SK-N-SH (cell line): ENCODE measurements at regions not wholly inside any gene's neighbourhood (a gene's known extent, or its start where the extent isn't known, plus 50 kb on each side); places are given as distances from the start of the nearest gene placed in this dataset.

ENCODE experiments used
- CTCF ChIA-PET: fragments of 300-600, 350-600 bp; formaldehyde crosslinking; extraction: SDS; loops from one replicate; lab custom pipeline; 2021; lab: Yijun Ruan, JAX
- POLR2A ChIA-PET: fragments of 350-600 bp; sonication (Branson Sonifier 250); formaldehyde crosslinking; extraction: SDS; loops from one replicate; lab custom pipeline; 2020; ENCODE audit warnings: antibody characterized with exemption, inconsistent platforms; lab: Yijun Ruan, JAX
- DNase-seq: peaks from one replicate; pipeline ENCODE4 v3.0.0; 2012
- H2AFZ ChIP-seq: fragments of 200-600 bp; sonication (generic); 2 replicates; pipeline ENCODE4 v1.8.1; 2016; ENCODE audit warnings: antibody characterized with exemption, mild to moderate bottlenecking, low read depth
- H3F3A ChIP-seq: fragments of 200-600 bp; sonication (generic); replicated peaks from 2 replicates; pipeline ENCODE3; 2016; ENCODE audit warnings: antibody characterized with exemption, mild to moderate bottlenecking; ENCODE audit not compliant: insufficient read depth
- H3K27ac ChIP-seq, 2 experiments: fragments of 200-500 bp in 1 of 2; fragments of 200-600 bp in 1 of 2; sonication (Bioruptor generic) in 1 of 2; sonication (generic), shearing (Covaris generic) in 1 of 2; 2 replicates each; pipeline versions ENCODE4 v1.5.1 to v1.6.1; 2014 to 2016; ENCODE audit warnings: low read depth in 2 of 2, inconsistent platforms in 1 of 2, low read length in 1 of 2, mild to moderate bottlenecking in 1 of 2, mixed read lengths in 1 of 2
- H3K27me3 ChIP-seq: fragments of 200-600 bp; sonication (generic), shearing (Covaris generic); 2 replicates; pipeline ENCODE4 v1.6.1; 2016; ENCODE audit warnings: mixed run types; ENCODE audit not compliant: insufficient read depth
- H3K36me3 ChIP-seq, 2 experiments: fragments of 200-500 bp in 1 of 2; fragments of 200-600 bp in 1 of 2; sonication (Bioruptor generic) in 1 of 2; sonication (generic) in 1 of 2; replicated peaks in 1 of 2; 2 replicates each; pipeline versions ENCODE3 to v1.5.1; 2014 to 2016; ENCODE audit warnings: low read length in 1 of 2, mild to moderate bottlenecking in 1 of 2; ENCODE audit not compliant: insufficient read depth in 2 of 2, control insufficient read depth in 1 of 2
- H3K4me1 ChIP-seq, 2 experiments: fragments of 200-500 bp in 1 of 2; fragments of 200-600 bp in 1 of 2; sonication (Bioruptor generic) in 1 of 2; sonication (generic), shearing (Covaris generic) in 1 of 2; 2 replicates each; pipeline versions ENCODE4 v1.5.1 to v1.6.1; 2014 to 2016; ENCODE audit warnings: low read depth in 1 of 2, low read length in 1 of 2, mixed run types in 1 of 2; ENCODE audit not compliant: insufficient read depth in 2 of 2, control insufficient read depth in 1 of 2
- H3K4me2 ChIP-seq: fragments of 200-600 bp; sonication (generic), shearing (Covaris generic); 2 replicates; pipeline ENCODE4 v1.6.1; 2017; ENCODE audit warnings: mixed run types
- H3K4me3 ChIP-seq, 2 experiments: fragments of 200-500 bp in 1 of 2; fragments of 200-600 bp in 1 of 2; sonication (Bioruptor generic) in 1 of 2; sonication (generic), shearing (Covaris generic) in 1 of 2; 2 replicates each; pipeline versions ENCODE4 v1.5.1 to v1.8.1; 2014 to 2016; ENCODE audit warnings: low read depth in 2 of 2, inconsistent platforms in 1 of 2, low read length in 1 of 2, mild to moderate bottlenecking in 1 of 2, mixed read lengths in 1 of 2, moderate library complexity in 1 of 2
- H3K79me2 ChIP-seq: fragments of 200-600 bp; sonication (generic); 2 replicates; pipeline ENCODE4 v1.8.1; 2017; ENCODE audit warnings: mild to moderate bottlenecking; ENCODE audit not compliant: insufficient read depth
- H3K9ac ChIP-seq: fragments of 200-600 bp; sonication (generic); 2 replicates; pipeline ENCODE4 v1.6.1; 2017; ENCODE audit warnings: mixed run types
- H3K9me2 ChIP-seq: fragments of 200-600 bp; sonication (generic); 2 replicates; pipeline ENCODE4 v1.6.1; 2017; ENCODE audit warnings: mixed run types
- H3K9me3 ChIP-seq: fragments of 200-600 bp; sonication (generic); 2 replicates; pipeline ENCODE4 v1.6.1; 2017; ENCODE audit warnings: mixed run types, mild to moderate bottlenecking, moderate library complexity
- H4K20me1 ChIP-seq: fragments of 200-600 bp; sonication (generic); 2 replicates; pipeline ENCODE4 v1.6.1; 2017; ENCODE audit warnings: mild to moderate bottlenecking, mixed run types; ENCODE audit not compliant: insufficient read depth
- ELF1 ChIP-seq: IDR thresholded peaks from 2 replicates; pipeline ENCODE4 v1.4.0; 2012
- EZH2phosphoT487 ChIP-seq: fragments of 200-600 bp; sonication (generic); IDR thresholded peaks from 2 replicates; pipeline ENCODE4 v1.6.1; 2017; ENCODE audit warnings: low read depth, mixed run types, mild to moderate bottlenecking, antibody characterized with exemption, moderate library complexity, borderline replicate concordance
- FOXJ3 ChIP-seq: sonication (generic); formaldehyde crosslinking; IDR thresholded peaks from 2 replicates; pipeline ENCODE4 v1.5.1; 2020; ENCODE audit warnings: mild to moderate bottlenecking, missing genetic modification reagents
- MEF2A ChIP-seq: IDR thresholded peaks from 2 replicates; pipeline ENCODE4 v1.4.0; 2012; ENCODE audit warnings: low read depth, borderline replicate concordance
- MXI1 ChIP-seq: IDR thresholded peaks from 2 replicates; pipeline ENCODE4 v1.6.1; 2012; ENCODE audit warnings: mild to moderate bottlenecking, low read depth, low read length, improper control_type of control experiment
- NRF1 ChIP-seq: IDR thresholded peaks from 2 replicates; pipeline ENCODE4 v1.6.1; 2012; ENCODE audit warnings: low read depth, mild to moderate bottlenecking, low read length
- POLR2AphosphoS5 ChIP-seq: IDR thresholded peaks from 2 replicates; pipeline ENCODE4 v1.6.1; 2012; ENCODE audit warnings: low read depth, low read length
- RXRA ChIP-seq: IDR thresholded peaks from 2 replicates; pipeline ENCODE4 v1.4.0; 2012; ENCODE audit warnings: low read depth, mild to moderate bottlenecking, borderline replicate concordance
- SIN3A ChIP-seq: IDR thresholded peaks from 2 replicates; pipeline ENCODE4 v1.6.1; 2012; ENCODE audit warnings: low read depth, mild to moderate bottlenecking, low read length, moderate library complexity, borderline replicate concordance
- TAF1 ChIP-seq: IDR thresholded peaks from 2 replicates; pipeline ENCODE4 v1.6.1; 2012; ENCODE audit warnings: low read depth, mild to moderate bottlenecking, low read length, moderate library complexity, borderline replicate concordance
- YY1 ChIP-seq: IDR thresholded peaks from 2 replicates; pipeline ENCODE4 v1.4.0; 2012; ENCODE audit warnings: low read depth, mild to moderate bottlenecking
- TF ChIP-seq, protein P1 (sequence below): IDR thresholded peaks from 2 replicates; pipeline ENCODE4 v1.4.0; 2012; ENCODE audit warnings: low read depth, borderline replicate concordance
- TF ChIP-seq, protein P2 (sequence below): fragments of 150-350 bp; IDR thresholded peaks from 2 replicates; pipeline ENCODE4 v1.6.1; 2016; ENCODE audit warnings: mild to moderate bottlenecking, low read depth, low read length
- TF ChIP-seq, protein P3 (sequence below): fragments of 200-600 bp; sonication (generic); IDR thresholded peaks from 2 replicates; pipeline ENCODE4 v1.6.1; 2017; ENCODE audit warnings: antibody characterized with exemption, mild to moderate bottlenecking, moderate library complexity
- TF ChIP-seq, protein P4 (sequence below): IDR thresholded peaks from 2 replicates; pipeline ENCODE4 v1.4.0; 2012; ENCODE audit warnings: low read depth, borderline replicate concordance

DNA sequence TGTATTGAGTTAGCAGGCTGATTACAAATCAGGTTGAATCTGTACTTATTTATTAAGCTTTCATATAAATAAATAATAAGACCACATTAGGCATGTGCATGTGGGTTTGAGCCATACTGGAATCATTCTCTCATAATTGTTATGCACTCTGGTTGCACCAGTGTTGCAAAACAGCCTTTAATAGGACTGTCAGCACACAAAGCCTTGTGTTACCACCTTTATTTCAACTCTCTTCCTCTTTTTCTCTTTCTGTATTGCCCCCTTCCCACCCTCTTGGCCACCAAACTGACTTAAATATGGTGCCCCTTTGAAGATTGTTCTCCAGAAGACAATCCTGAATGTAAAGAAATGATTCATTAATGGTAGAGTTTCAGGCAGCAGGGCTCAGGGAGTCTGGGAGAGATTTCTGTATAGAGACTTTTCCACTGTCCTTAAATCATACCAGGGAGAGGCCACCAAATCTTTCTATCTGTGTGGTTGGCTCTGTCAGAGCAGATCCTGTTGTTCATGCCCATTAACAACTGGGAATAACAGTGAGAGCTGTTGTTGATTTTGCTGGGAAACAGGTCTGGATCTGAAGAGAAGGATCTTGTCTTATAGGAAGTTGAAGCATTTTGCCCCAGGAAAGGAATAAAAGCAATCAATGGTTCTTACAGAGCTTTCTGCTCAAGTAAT is 131.6 kb upstream of the SOX4 start:
- CTCF ChIA-PET, result no interaction called here
- peaks cover 0 to 3% of the 10 kb centered on the region in 2 experiments; a peak in 1 of 4 replicates for H3K4me1 ChIP-seq
- H4K20me1 ChIP-seq, result no peaks in the 10 kb centered on the region
- H3K9ac ChIP-seq, result no peak overlapping the region
- H3K27me3 ChIP-seq, result no peaks in the 10 kb centered on the region
- H3K36me3 ChIP-seq, result no peaks in the 10 kb centered on the region
- H3F3A ChIP-seq, result no peaks in the 10 kb centered on the region
- H3K9me3 ChIP-seq, result no peaks in the 10 kb centered on the region
- H3K4me2 ChIP-seq, result no peak overlapping the region
- POLR2A ChIA-PET, result no interaction called here
- H3K4me3 ChIP-seq, result no peak overlapping the region
- no peak for DNase-seq
- TF ChIP-seq FOXJ3 (CRISPR knock-in tag), result no peak
- no peak for TF ChIP-seq ELF1
- TF ChIP-seq, protein P1, sequence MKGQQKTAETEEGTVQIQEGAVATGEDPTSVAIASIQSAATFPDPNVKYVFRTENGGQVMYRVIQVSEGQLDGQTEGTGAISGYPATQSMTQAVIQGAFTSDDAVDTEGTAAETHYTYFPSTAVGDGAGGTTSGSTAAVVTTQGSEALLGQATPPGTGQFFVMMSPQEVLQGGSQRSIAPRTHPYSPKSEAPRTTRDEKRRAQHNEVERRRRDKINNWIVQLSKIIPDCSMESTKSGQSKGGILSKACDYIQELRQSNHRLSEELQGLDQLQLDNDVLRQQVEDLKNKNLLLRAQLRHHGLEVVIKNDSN, result no peak
- no peak for TF ChIP-seq RXRA
- TF ChIP-seq YY1, result no peak
- no peak for TF ChIP-seq POLR2AphosphoS5
- TF ChIP-seq, protein P2, sequence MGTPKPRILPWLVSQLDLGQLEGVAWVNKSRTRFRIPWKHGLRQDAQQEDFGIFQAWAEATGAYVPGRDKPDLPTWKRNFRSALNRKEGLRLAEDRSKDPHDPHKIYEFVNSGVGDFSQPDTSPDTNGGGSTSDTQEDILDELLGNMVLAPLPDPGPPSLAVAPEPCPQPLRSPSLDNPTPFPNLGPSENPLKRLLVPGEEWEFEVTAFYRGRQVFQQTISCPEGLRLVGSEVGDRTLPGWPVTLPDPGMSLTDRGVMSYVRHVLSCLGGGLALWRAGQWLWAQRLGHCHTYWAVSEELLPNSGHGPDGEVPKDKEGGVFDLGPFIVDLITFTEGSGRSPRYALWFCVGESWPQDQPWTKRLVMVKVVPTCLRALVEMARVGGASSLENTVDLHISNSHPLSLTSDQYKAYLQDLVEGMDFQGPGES, result no peak
- no peak for TF ChIP-seq NRF1
- no peak for TF ChIP-seq TAF1
- TF ChIP-seq MXI1, result no peak
- TF ChIP-seq SIN3A, result no peak
- no peak for TF ChIP-seq EZH2phosphoT487
- TF ChIP-seq, protein P3, sequence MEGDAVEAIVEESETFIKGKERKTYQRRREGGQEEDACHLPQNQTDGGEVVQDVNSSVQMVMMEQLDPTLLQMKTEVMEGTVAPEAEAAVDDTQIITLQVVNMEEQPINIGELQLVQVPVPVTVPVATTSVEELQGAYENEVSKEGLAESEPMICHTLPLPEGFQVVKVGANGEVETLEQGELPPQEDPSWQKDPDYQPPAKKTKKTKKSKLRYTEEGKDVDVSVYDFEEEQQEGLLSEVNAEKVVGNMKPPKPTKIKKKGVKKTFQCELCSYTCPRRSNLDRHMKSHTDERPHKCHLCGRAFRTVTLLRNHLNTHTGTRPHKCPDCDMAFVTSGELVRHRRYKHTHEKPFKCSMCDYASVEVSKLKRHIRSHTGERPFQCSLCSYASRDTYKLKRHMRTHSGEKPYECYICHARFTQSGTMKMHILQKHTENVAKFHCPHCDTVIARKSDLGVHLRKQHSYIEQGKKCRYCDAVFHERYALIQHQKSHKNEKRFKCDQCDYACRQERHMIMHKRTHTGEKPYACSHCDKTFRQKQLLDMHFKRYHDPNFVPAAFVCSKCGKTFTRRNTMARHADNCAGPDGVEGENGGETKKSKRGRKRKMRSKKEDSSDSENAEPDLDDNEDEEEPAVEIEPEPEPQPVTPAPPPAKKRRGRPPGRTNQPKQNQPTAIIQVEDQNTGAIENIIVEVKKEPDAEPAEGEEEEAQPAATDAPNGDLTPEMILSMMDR, result no peak
- TF ChIP-seq MEF2A, result no peak
- TF ChIP-seq, protein P4, sequence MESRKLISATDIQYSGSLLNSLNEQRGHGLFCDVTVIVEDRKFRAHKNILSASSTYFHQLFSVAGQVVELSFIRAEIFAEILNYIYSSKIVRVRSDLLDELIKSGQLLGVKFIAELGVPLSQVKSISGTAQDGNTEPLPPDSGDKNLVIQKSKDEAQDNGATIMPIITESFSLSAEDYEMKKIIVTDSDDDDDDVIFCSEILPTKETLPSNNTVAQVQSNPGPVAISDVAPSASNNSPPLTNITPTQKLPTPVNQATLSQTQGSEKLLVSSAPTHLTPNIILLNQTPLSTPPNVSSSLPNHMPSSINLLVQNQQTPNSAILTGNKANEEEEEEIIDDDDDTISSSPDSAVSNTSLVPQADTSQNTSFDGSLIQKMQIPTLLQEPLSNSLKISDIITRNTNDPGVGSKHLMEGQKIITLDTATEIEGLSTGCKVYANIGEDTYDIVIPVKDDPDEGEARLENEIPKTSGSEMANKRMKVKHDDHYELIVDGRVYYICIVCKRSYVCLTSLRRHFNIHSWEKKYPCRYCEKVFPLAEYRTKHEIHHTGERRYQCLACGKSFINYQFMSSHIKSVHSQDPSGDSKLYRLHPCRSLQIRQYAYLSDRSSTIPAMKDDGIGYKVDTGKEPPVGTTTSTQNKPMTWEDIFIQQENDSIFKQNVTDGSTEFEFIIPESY, result no peak
- H3K9me2 ChIP-seq, result no peaks in the 10 kb centered on the region
- H3K27ac ChIP-seq, result no peak overlapping the region
- no peak overlapping the region for H2AFZ ChIP-seq
- H3K79me2 ChIP-seq, result no peaks in the 10 kb centered on the region
